B cell (primary cell): ENCODE measurements at regions not wholly inside any gene's neighbourhood (a gene's known extent, or its start where the extent isn't known, plus 50 kb on each side); places are given as distances from the start of the nearest gene placed in this dataset.

Experiments used
- ATAC-seq: fragments of 200-7000 bp; cut with Tn5 transposase; one replicate; pipeline ENCODE4 v1.10.0; 2021; ENCODE audit warnings: low read depth, mild to moderate bottlenecking, moderate number of reproducible peaks, moderate library complexity
- CTCF ChIA-PET: fragments of 350-600 bp; sonication (Branson Sonifier 250); formaldehyde crosslinking; loops from one replicate; lab custom pipeline; 2021; ENCODE audit warnings: antibody characterized with exemption, inconsistent platforms; lab: Charles Lee
- POLR2A ChIA-PET: fragments of 350-600 bp; sonication (Branson Sonifier 250); formaldehyde crosslinking; loops from one replicate; lab custom pipeline; 2021; ENCODE audit warnings: antibody characterized with exemption; lab: Charles Lee
- DNase-seq: peaks from one replicate; pipeline ENCODE4 v3.0.0; 2013
- H2AFZ ChIP-seq: 2 replicates; pipeline ENCODE4 v1.6.1; 2012; ENCODE audit warnings: mild to moderate bottlenecking, low read depth, low read length; ENCODE audit not compliant: insufficient read depth, poor library complexity, severe bottlenecking
- H3K27ac ChIP-seq, 2 donors: 1 replicate in 1 of 2; 2 replicates in 1 of 2; pipeline ENCODE4 v1.5.1; 2012 to 2013; ENCODE audit warnings: low read length in 2 of 2, mild to moderate bottlenecking in 2 of 2, moderate library complexity in 1 of 2
- H3K27me3 ChIP-seq, 4 experiments: fragments of 200-600 bp in 1 of 4; sonication (generic) in 1 of 4; replicated peaks in 1 of 4; 1 replicate in 2 of 4; 2 replicates in 2 of 4; pipeline versions ENCODE4 v1.6.1 to v1.7.0; 2013 to 2016; ENCODE audit warnings: low read length in 3 of 4, mild to moderate bottlenecking in 2 of 4, mixed read lengths in 1 of 4, moderate library complexity in 1 of 4; ENCODE audit not compliant: insufficient read depth in 4 of 4, control insufficient read depth in 3 of 4; ENCODE audit errors: control extremely low read depth in 1 of 4
- H3K36me3 ChIP-seq, 2 experiments: replicated peaks in 1 of 2; 1 replicate in 1 of 2; 2 replicates in 1 of 2; pipeline versions ENCODE4 v1.6.1 to v1.7.1; 2013; ENCODE audit warnings: low read length in 1 of 2; ENCODE audit not compliant: insufficient read depth in 2 of 2, control insufficient read depth in 1 of 2; ENCODE audit errors: control extremely low read depth in 1 of 2, extremely low read depth in 1 of 2
- H3K4me1 ChIP-seq, 2 donors: fragments of 200-600 bp in 1 of 2; sonication (generic) in 1 of 2; 1 replicate in 1 of 2; 2 replicates in 1 of 2; pipeline versions ENCODE4 v1.5.1 to v1.6.1; 2013 to 2017; ENCODE audit warnings: low read length in 2 of 2; ENCODE audit not compliant: control insufficient read depth in 2 of 2, insufficient read depth in 2 of 2
- H3K4me2 ChIP-seq: replicated peaks from 2 replicates; pipeline ENCODE3; 2012; ENCODE audit warnings: mild to moderate bottlenecking, low read depth, low read length; ENCODE audit not compliant: poor library complexity, severe bottlenecking
- H3K4me3 ChIP-seq, 5 experiments: fragments of 200-600 bp in 1 of 5; sonication (generic) in 1 of 5; 1 replicate in 3 of 5; 2 replicates in 2 of 5; pipeline versions ENCODE4 v1.5.1 to v1.7.0; 2011 to 2016; ENCODE audit warnings: low read length in 4 of 5, mild to moderate bottlenecking in 4 of 5, low read depth in 2 of 5, control low read depth in 1 of 5, moderate library complexity in 1 of 5; ENCODE audit not compliant: insufficient read depth in 1 of 5; ENCODE audit errors: control extremely low read depth in 1 of 5, extremely low read depth in 1 of 5
- H3K79me2 ChIP-seq: fragments of 200-600 bp; sonication (generic); one replicate; pipeline ENCODE4 v1.6.0; 2016; ENCODE audit warnings: low read length; ENCODE audit not compliant: control insufficient read depth, insufficient read depth
- H3K9ac ChIP-seq: fragments of 200-600 bp; sonication (generic); 2 replicates; pipeline ENCODE4 v1.6.1; 2017; ENCODE audit warnings: mild to moderate bottlenecking, low read length, moderate library complexity
- H3K9me3 ChIP-seq, 3 donors: one replicate each; pipeline versions ENCODE4 v1.6.1 to v1.7.1; 2013; ENCODE audit warnings: low read length in 2 of 3; ENCODE audit not compliant: control insufficient read depth in 2 of 3, insufficient read depth in 1 of 3; ENCODE audit errors: control extremely low read depth in 1 of 3
- H4K20me1 ChIP-seq: 2 replicates; pipeline ENCODE4 v1.6.0; 2012; ENCODE audit warnings: mild to moderate bottlenecking, low read length; ENCODE audit not compliant: insufficient read depth, control insufficient read depth, poor library complexity, severe bottlenecking
- H3K27ac Mint-ChIP-seq: one replicate; pipeline ENCODE4 v1.8.0; 2021; ENCODE audit warnings: mixed read lengths
- H3K27me3 Mint-ChIP-seq: one replicate; pipeline ENCODE4 v1.8.0; 2021; ENCODE audit warnings: mixed read lengths
- H3K4me1 Mint-ChIP-seq: one replicate; pipeline ENCODE4 v1.8.0; 2021; ENCODE audit warnings: mixed read lengths
- H3K4me3 Mint-ChIP-seq: one replicate; pipeline ENCODE4 v1.8.0; 2021; ENCODE audit warnings: mixed read lengths
- H3K9me3 Mint-ChIP-seq: one replicate; pipeline ENCODE4 v1.8.0; 2022; ENCODE audit warnings: mixed read lengths; ENCODE audit not compliant: insufficient read depth
- CTCF ChIP-seq: fragments of 200-600 bp; IDR thresholded peaks from one replicate; pipeline ENCODE4 v1.8.0; 2022; ENCODE audit warnings: antibody characterized with exemption, mild to moderate bottlenecking
- EZH2 ChIP-seq: IDR thresholded peaks from 2 replicates; pipeline ENCODE4 v1.6.1; 2012; ENCODE audit warnings: borderline replicate concordance, low read depth, mild to moderate bottlenecking, moderate library complexity, low read length; ENCODE audit not compliant: insufficient read depth, poor library complexity, severe bottlenecking
- WGBS: methylation state at CpG from one replicate; pipeline ENCODE4 v1.1.5; 2013; ENCODE audit warnings: missing lambda C conversion rate; ENCODE audit not compliant: insufficient coverage; 5-methylcytosine and 5-hydroxymethylcytosine counted together
- intact Hi-C: fragments of 100-400 bp; cut with micrococcal nuclease; formaldehyde crosslinking; loops from one replicate; pipeline ENCODE4 v1.10.0; 2022

- Mint-ChIP-seq H3K27ac (no peak overlapping the region), H3K4me1 (no peaks in the 10 kb centered on the region), H3K27me3 (peaks cover 10% of the 10 kb centered on the region), H3K9me3 (no peaks in the 10 kb centered on the region), H3K4me3 (no peak overlapping the region)
- H3K4me3 ChIP-seq: no peak overlapping the region
- no peak overlapping the region for H2AFZ ChIP-seq
- ChIA-PET CTCF (no interaction called here), POLR2A (interaction anchor here (0.6 kb wide), 1 partner anchor 786 kb away, joined by 4 read pairs; no protein-coding TSS in a partner anchor)
- H3K27ac ChIP-seq: no peak overlapping the region
- WGBS: no CpG with 5 or more reads among the region's 1 CpG
- H3K36me3 ChIP-seq: no peaks in the 10 kb centered on the region
- no peaks in the 10 kb centered on the region for H3K79me2 ChIP-seq
- no peak overlapping the region for H3K9ac ChIP-seq
- intact Hi-C loops: no loop called here
- no peak overlapping the region for H3K4me2 ChIP-seq
- H3K27me3 ChIP-seq: peaks cover 0 to 4% (median 0%) of the 10 kb centered on the region in 4 experiments
- DNase-seq (no peak), ATAC-seq (no peak)
- TF ChIP-seq EZH2: no peak
- no peak for TF ChIP-seq CTCF
- H4K20me1 ChIP-seq: no peaks in the 10 kb centered on the region
- no peaks in the 10 kb centered on the region for H3K9me3 ChIP-seq
- no peaks in the 10 kb centered on the region for H3K4me1 ChIP-seq
Measured at GRCh38 chr11:116698080-116698479, 74.7 kb downstream of the BUD13 start.

- 68% methylated on average over 5 of the region's 7 CpGs for WGBS
- H3K4me1 Mint-ChIP-seq: no peaks in the 10 kb centered on the region
- Histone ChIP-seq H3K9ac (no peak overlapping the region), H3K27ac (no peak overlapping the region), H3K4me2 (no peak overlapping the region), H4K20me1 (no peaks in the 10 kb centered on the region), H3K4me3 (no peak overlapping the region), H3K4me1 (no peaks in the 10 kb centered on the region), H3K79me2 (no peaks in the 10 kb centered on the region), H2AFZ (no peak overlapping the region), H3K27me3 (peaks cover 0 to 6% (median 0%) of the 10 kb centered on the region in 4 experiments), H3K9me3 (no peaks in the 10 kb centered on the region), H3K36me3 (no peaks in the 10 kb centered on the region)
- H3K27ac Mint-ChIP-seq: no peak overlapping the region
- POLR2A ChIA-PET: no interaction called here
- H3K4me3 Mint-ChIP-seq: no peak overlapping the region
- CTCF ChIA-PET: no interaction called here
- no peak for TF ChIP-seq EZH2
- TF ChIP-seq CTCF: no peak
- ATAC-seq: no peak
- intact Hi-C loops: no loop called here
- H3K27me3 Mint-ChIP-seq: peaks cover 10% of the 10 kb centered on the region
- DNase-seq: no peak
- H3K9me3 Mint-ChIP-seq: no peaks in the 10 kb centered on the region
Measured at GRCh38 chr11:116697639-116698038, 75.1 kb downstream of the BUD13 start.
